ENCODE measurements at regions not wholly inside any gene's neighbourhood (a gene's known extent, or its start where the extent isn't known, plus 50 kb on each side); places are given as distances from the start of the nearest gene placed in this dataset.

DNA sequence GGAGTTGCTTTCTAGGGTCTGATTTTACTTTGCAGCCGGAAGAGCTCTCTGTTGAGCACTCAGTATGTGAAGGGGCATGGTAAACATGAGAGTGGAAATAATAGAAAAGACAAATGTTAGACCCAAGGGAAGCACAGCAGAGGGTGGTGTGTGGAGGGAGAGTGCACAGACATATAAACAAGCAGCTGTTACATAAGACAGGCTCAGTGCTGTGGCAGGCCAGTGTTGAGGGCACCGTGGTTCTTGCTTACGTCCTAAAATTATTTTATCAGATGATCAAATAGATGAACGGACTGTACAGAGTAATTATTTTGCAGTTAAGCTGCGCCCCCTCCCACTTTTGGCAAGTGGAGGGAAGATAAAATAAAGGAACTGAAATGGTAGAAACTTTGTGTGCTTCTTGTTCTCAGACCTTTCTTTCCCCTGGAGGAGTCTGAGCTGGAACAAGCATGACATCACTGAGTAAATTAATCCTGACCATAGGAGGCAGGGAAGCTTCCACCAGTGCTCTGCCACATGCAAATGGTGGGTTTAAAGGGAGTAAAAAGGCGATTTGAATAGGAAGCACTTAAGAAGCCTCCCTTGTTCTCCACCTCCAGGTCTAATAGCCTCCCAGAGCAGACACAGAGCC is 205.6 kb downstream of the IL20RB start:
- Histone ChIP-seq H3K36me3 (no peaks in the 10 kb centered on the region), H3K4me1 (peaks cover 0 to 4% (median 0%) of the 10 kb centered on the region in 10 experiments; a peak in 1 of 20 replicates), H3K9ac (no peak overlapping the region), H3K9me3 (replicated peaks in 1 of 11) (no peaks in the 10 kb centered on the region), H3K27me3 (no peaks in the 10 kb centered on the region), H4K20me1 (no peaks in the 10 kb centered on the region), H3K27ac (no peak overlapping the region), H3K4me2 (no peak overlapping the region), H3K4me3 (no peak overlapping the region)
- no peak for TF ChIP-seq Cebpa-rat (IDR thresholded peaks at IDR 0.05)

DNA sequence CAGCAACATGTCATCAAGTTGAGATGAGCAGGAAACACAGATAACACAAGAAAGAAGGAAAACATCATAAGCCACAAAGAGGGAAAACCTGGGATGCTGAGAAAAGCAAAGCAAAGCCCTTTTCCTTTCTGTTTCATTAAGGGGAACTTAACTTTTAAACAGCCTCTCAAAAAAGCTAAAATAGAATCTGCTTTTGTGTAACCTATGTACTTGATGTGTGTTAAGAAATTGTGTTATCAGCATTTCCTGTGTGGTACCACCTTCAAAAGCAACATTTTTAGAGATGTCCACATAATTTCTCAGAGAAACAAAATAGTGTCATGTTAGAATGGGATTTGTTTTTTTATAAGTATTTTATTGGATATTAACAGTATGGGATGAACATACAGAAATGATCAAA is 206.2 kb downstream of the IL20RB start:
- H3K4me2 ChIP-seq = no peak overlapping the region
- H3K27ac ChIP-seq = no peak overlapping the region
- TF ChIP-seq Cebpa-rat (IDR thresholded peaks at IDR 0.05) = no peak
- no peaks in the 10 kb centered on the region for H3K27me3 ChIP-seq
- no peak overlapping the region for H3K4me3 ChIP-seq
- H3K4me1 ChIP-seq = peaks cover 0 to 4% (median 0%) of the 10 kb centered on the region in 10 experiments; a peak in 1 of 20 replicates
- H3K9me3 ChIP-seq (replicated peaks in 1 of 11) = no peaks in the 10 kb centered on the region
- no peak overlapping the region for H3K9ac ChIP-seq
- H3K36me3 ChIP-seq = no peaks in the 10 kb centered on the region
- H4K20me1 ChIP-seq = no peaks in the 10 kb centered on the region

DNA sequence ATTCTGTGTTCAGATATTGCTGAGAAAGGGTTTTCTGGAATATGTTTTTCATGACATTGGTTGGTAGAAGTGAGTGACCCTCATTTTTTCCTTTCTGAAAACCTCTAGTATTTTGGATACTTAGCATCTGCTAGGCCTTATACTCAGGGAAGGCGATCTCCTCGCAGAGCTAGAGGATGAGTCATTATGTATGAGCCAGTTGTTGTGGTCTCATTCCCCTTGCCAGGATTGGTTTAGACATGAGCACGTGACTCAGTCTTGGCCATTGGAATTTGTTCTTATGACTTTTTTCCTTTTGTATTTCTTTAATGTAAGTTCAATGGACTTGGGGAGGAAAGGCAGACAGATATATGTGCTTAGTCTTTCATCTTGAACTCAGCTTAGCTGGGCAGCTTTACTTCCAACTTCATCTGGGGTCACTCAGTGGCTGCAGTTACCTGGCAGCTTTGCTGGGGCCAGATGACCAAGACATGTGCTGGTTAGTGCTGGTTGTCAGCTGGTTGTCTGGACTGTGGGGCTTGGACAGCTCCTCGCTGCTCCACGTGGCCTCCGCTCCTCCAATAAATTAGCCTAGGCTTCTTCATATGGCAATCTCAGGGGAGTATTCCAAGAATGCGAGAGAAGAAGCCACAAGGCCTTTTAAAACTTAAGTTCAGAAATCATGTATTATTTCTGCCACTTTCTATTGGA is 207.5 kb downstream of the IL20RB start:
- H3K4me3 ChIP-seq = no peak overlapping the region
- no peaks in the 10 kb centered on the region for H4K20me1 ChIP-seq
- H3K4me1 ChIP-seq = peaks cover 0 to 4% (median 0%) of the 10 kb centered on the region in 10 experiments; a peak in 1 of 20 replicates
- H3K9me3 ChIP-seq (replicated peaks in 1 of 11) = peaks cover 0 to 5% (median 0%) of the 10 kb centered on the region in 11 experiments; a peak in 3 of 22 replicates
- H3K9ac ChIP-seq = no peak overlapping the region
- H3K27ac ChIP-seq = no peak overlapping the region
- H3K27me3 ChIP-seq = no peaks in the 10 kb centered on the region
- H3K36me3 ChIP-seq = no peaks in the 10 kb centered on the region
- H3K4me2 ChIP-seq = no peak overlapping the region
- TF ChIP-seq Cebpa-rat (IDR thresholded peaks at IDR 0.05) = no peak

DNA sequence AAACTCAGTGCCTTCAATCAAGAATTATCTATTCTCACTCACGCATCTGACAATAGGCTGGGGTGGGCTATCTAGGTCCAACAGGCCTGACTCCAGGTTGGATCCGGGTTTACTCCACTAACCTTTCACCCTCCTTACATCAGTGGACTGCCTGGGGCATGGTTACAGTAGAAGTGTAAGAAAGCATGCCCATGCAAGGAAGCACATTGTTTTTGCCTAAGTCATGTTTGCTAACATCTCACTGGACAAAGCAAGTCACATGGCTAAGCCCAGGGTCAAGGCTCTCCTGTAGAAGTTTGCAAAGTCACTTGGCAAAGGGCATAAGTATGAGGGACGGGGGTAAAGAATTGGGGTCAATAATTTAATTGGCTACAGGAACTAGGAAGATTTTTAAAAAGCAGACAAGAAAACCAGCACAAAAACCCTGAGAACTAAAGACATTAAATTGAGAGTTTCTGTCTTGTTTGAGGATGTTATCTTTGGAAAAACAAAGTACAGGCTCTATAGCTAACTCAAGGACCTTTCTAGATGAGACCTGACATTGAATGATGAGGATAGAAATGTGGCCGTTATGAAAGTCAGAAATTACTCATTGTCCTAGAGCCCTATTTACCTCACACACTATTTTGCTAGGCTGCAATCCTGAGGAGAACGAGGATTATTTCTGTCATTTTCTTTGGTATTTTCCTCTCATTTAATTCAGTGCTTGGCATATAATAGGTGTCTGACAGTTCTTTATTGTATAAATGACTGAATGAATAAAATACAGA is 214.2 kb downstream of the IL20RB start:
- no peaks in the 10 kb centered on the region for H4K20me1 ChIP-seq
- no peak overlapping the region for H3K4me3 ChIP-seq
- H3K36me3 ChIP-seq = no peaks in the 10 kb centered on the region
- H3K4me2 ChIP-seq = no peak overlapping the region
- H3K9ac ChIP-seq = no peak overlapping the region
- TF ChIP-seq Cebpa-rat (IDR thresholded peaks at IDR 0.05) = no peak
- H3K9me3 ChIP-seq (replicated peaks in 1 of 11) = peaks cover 0 to 8% (median 0%) of the 10 kb centered on the region in 11 experiments; a peak in 3 of 22 replicates
- H3K4me1 ChIP-seq = no peaks in the 10 kb centered on the region
- no peak overlapping the region for H3K27ac ChIP-seq
- H3K27me3 ChIP-seq = no peaks in the 10 kb centered on the region

DNA sequence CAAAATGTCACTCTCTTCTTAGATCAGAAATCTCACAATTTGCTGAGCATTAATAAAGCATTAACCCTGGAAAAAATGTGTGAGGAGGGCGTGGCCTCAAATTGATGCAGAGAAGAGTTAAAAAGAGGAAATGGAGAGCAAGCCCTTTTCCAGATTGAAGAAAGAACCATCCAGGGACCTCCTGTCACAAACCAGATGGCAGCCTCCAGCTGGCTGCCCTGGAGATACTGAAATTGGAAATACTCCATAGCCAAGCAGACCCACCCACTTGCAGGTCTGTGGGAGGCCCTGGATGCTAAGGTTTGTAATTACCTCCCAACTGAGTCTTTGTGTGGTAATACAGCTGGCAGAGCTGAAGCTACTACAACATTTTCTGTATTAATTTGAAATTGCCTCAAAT is 214.9 kb downstream of the IL20RB start:
- Histone ChIP-seq H3K4me3 (no peak overlapping the region), H3K9ac (no peak overlapping the region), H3K4me1 (no peaks in the 10 kb centered on the region), H3K36me3 (no peaks in the 10 kb centered on the region), H4K20me1 (no peaks in the 10 kb centered on the region), H3K27ac (no peak overlapping the region), H3K27me3 (no peaks in the 10 kb centered on the region), H3K9me3 (replicated peaks in 1 of 11) (peaks cover 0 to 8% (median 0%) of the 10 kb centered on the region in 11 experiments; a peak in 3 of 22 replicates), H3K4me2 (no peak overlapping the region)
- no peak for TF ChIP-seq Cebpa-rat (IDR thresholded peaks at IDR 0.05)

DNA sequence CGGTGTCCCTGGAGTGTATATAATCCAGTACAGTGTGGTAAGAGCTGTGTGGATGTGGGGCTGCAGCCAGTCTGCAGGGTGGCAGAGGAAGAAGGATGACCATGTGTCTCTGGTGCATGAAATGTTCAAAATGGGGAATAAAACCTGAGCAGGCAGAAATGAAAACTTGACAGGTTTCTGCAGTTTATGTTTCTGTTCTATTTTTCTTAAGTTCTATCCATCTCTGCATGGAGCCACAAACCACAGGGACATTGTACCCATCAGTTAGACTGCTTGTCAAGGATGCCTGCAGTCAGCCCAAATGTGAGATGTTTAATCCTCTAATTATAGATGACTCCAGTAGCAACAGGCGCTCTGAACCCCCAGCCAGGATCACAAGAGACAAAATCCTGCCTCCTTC is 216.7 kb downstream of the IL20RB start:
- Histone ChIP-seq H3K4me3 (no peak overlapping the region), H3K36me3 (no peaks in the 10 kb centered on the region), H4K20me1 (no peaks in the 10 kb centered on the region), H3K27me3 (no peaks in the 10 kb centered on the region), H3K9me3 (replicated peaks in 1 of 11) (peaks cover 0 to 8% (median 0%) of the 10 kb centered on the region in 11 experiments; a peak in 3 of 22 replicates), H3K4me1 (no peaks in the 10 kb centered on the region), H3K9ac (no peak overlapping the region), H3K4me2 (no peak overlapping the region), H3K27ac (no peak overlapping the region)
- no peak for TF ChIP-seq Cebpa-rat (IDR thresholded peaks at IDR 0.05)

DNA sequence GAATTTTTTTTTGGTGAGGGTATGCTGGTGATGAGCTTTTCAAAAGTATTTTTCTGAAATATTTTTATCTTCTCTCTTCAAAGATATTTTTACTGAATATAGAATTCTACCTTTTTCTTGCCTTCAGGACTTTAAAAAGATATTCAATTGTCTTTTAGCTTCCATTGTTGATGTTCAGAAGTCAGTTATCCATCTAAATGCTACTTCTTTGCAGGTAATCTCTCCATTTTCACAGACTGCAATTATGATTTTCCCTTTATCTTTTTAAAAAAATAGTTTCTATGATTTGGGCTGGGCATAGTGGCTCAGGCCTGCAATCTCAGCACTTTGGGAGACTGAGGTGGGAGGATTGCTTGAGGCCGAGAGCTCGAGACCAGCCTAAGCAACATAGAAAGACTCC is 222.4 kb downstream of the IL20RB start:
- H3K9ac ChIP-seq = no peak overlapping the region
- no peak overlapping the region for H3K4me3 ChIP-seq
- peaks cover 0 to 7% (median 3%) of the 10 kb centered on the region in 11 experiments; a peak in 8 of 22 replicates for H3K9me3 ChIP-seq (replicated peaks in 1 of 11)
- no peak overlapping the region for H3K27ac ChIP-seq
- no peaks in the 10 kb centered on the region for H3K4me1 ChIP-seq
- no peaks in the 10 kb centered on the region for H4K20me1 ChIP-seq
- TF ChIP-seq Cebpa-rat (IDR thresholded peaks at IDR 0.05) = no peak
- no peaks in the 10 kb centered on the region for H3K36me3 ChIP-seq
- H3K4me2 ChIP-seq = no peak overlapping the region
- no peaks in the 10 kb centered on the region for H3K27me3 ChIP-seq

DNA sequence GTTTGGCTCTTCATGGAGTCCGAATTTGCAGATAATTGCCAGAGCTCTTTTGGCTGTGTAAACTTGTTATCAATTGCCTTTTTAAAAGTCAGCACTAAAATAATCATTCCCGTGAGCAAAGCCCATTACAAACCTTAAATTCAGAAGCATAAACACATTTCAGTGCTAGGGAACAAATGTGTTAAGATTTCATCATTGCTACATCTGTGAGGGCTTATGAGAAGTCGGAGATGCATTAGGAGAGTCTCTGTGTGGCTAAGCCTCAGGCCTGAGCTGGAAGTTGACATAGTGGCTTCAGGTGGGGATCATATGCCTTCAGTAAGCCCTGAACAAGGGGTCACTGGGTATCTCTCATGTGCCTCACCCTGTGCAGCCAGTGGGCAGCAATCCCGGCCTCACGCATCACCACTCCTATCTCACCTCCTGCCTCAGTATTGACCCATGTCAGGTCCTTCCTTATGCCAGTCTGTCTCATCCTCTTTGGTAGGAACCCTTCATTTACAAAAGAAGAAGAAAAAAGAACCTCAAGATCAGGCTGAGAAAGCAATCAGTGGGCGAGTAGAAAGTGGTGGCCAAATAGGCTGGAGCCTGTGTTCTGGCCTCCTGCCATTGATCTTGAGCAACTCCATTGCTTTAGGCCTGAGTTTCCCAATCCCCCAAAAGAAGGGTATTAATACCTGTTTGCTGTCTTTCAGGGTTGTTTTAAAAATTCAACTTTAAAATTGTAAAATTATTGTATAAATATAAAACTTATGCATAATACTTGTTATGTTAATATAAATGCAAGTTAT is 233.5 kb downstream of the IL20RB start:
- H3K27me3 ChIP-seq = no peaks in the 10 kb centered on the region
- H3K27ac ChIP-seq = no peak overlapping the region
- H3K4me3 ChIP-seq = no peak overlapping the region
- H4K20me1 ChIP-seq = no peaks in the 10 kb centered on the region
- no peaks in the 10 kb centered on the region for H3K9me3 ChIP-seq (replicated peaks in 1 of 11)
- no peak for TF ChIP-seq Cebpa-rat (IDR thresholded peaks at IDR 0.05)
- no peaks in the 10 kb centered on the region for H3K36me3 ChIP-seq
- no peak overlapping the region for H3K4me2 ChIP-seq
- H3K4me1 ChIP-seq = no peaks in the 10 kb centered on the region
- H3K9ac ChIP-seq = no peak overlapping the region

DNA sequence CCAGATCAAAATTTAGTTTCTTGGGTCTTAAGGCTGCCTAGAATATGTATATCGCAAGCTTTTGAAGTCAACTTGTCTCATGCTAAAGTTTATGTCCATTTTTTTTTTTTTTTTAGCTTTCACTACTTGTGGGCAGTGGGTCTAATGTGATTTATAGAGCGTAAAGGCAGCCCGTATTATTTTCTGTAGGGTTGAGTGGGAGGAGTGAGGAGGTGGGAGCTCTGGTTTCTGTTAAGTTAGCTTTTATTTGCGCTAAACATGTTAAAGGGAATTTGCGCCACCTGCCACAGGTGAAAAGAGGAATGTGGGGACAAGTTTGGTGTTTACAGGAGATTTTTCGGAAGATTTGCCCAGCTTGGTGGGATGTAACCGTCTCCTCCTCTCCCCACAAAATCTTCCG is 234.2 kb downstream of the IL20RB start:
- Histone ChIP-seq H3K9ac (no peak overlapping the region), H3K27me3 (no peaks in the 10 kb centered on the region), H3K9me3 (replicated peaks in 1 of 11) (no peaks in the 10 kb centered on the region), H3K27ac (no peak overlapping the region), H3K4me3 (no peak overlapping the region), H3K4me1 (no peaks in the 10 kb centered on the region), H3K36me3 (no peaks in the 10 kb centered on the region), H4K20me1 (no peaks in the 10 kb centered on the region), H3K4me2 (no peak overlapping the region)
- TF ChIP-seq Cebpa-rat (IDR thresholded peaks at IDR 0.05) = no peak

All from BLaER1 treated with 17β-estradiol and CSF1 and Interleukin-3, amounts not matched to agents 10 nM and 100 nM (cell line).